Keratinocyte (primary cell): ENCODE measurements at regions not wholly inside any gene's neighbourhood (a gene's known extent, or its start where the extent isn't known, plus 50 kb on each side); places are given as distances from the start of the nearest gene placed in this dataset.

Experiments
- DNase-seq: peaks from one replicate; pipeline ENCODE4 v3.0.0-alpha.2; 2011; ENCODE audit warnings: low read depth, missing footprints, low spot score
- FAIRE-seq: peaks from 2 replicates; lab custom pipeline; 2011; peaks lifted over from hg19 to GRCh38; lab: Jason Lieb, UNC
- H2AFZ ChIP-seq: 2 replicates; pipeline ENCODE4 v1.6.0; 2012; ENCODE audit warnings: low read length, control low read depth, inconsistent platforms; ENCODE audit not compliant: control insufficient read depth
- H3K27ac ChIP-seq: 2 replicates; pipeline ENCODE4 v1.5.1; 2011; ENCODE audit warnings: low read length; ENCODE audit not compliant: control insufficient read depth, insufficient read depth
- H3K27me3 ChIP-seq: 3 replicates; pipeline ENCODE4 v1.6.0; 2011; ENCODE audit warnings: low read length; ENCODE audit not compliant: control insufficient read depth, insufficient read depth; ENCODE audit errors: extremely low read depth
- H3K36me3 ChIP-seq, 2 experiments: 2 replicates in 1 of 2; 3 replicates in 1 of 2; pipeline ENCODE4 v1.5.1; 2011; ENCODE audit warnings: low read length in 2 of 2, mild to moderate bottlenecking in 1 of 2; ENCODE audit not compliant: control insufficient read depth in 2 of 2, insufficient read depth in 2 of 2; ENCODE audit errors: extremely low read depth in 1 of 2
- H3K4me1 ChIP-seq: 3 replicates; pipeline ENCODE4 v1.5.1; 2011; ENCODE audit warnings: low read length; ENCODE audit not compliant: control insufficient read depth, insufficient read depth; ENCODE audit errors: extremely low read depth
- H3K4me2 ChIP-seq: 3 replicates; pipeline ENCODE4 v1.6.0; 2011; ENCODE audit warnings: low read depth, low read length; ENCODE audit not compliant: control insufficient read depth, insufficient read depth; ENCODE audit errors: extremely low read depth
- H3K4me3 ChIP-seq, 3 experiments: fragments of 200-600 bp in 1 of 3; sonication (generic) in 1 of 3; 2 replicates in 2 of 3; 3 replicates in 1 of 3; pipeline ENCODE4 v1.5.1; 2011 to 2016; ENCODE audit warnings: low read length in 3 of 3, mild to moderate bottlenecking in 3 of 3, control low read depth in 2 of 3, inconsistent platforms in 1 of 3, low read depth in 1 of 3, mixed read lengths in 1 of 3, mixed run types in 1 of 3, moderate library complexity in 1 of 3; ENCODE audit not compliant: control insufficient read depth in 2 of 3, insufficient read depth in 2 of 3; ENCODE audit errors: extremely low read depth in 1 of 3
- H3K79me2 ChIP-seq: 2 replicates; pipeline ENCODE4 v1.6.0; 2012; ENCODE audit warnings: low read length; ENCODE audit not compliant: control insufficient read depth, insufficient read depth
- H3K9ac ChIP-seq: 3 replicates; pipeline ENCODE4 v1.6.0; 2011; ENCODE audit warnings: low read length; ENCODE audit not compliant: control insufficient read depth, insufficient read depth; ENCODE audit errors: extremely low read depth
- H3K9me1 ChIP-seq: 3 replicates; pipeline ENCODE4 v1.6.0; 2011; ENCODE audit warnings: low read length; ENCODE audit not compliant: control insufficient read depth, insufficient read depth; ENCODE audit errors: extremely low read depth
- H3K9me3 ChIP-seq: 2 replicates; pipeline ENCODE4 v1.5.1; 2012; ENCODE audit warnings: low read depth, low read length; ENCODE audit not compliant: control insufficient read depth
- H4K20me1 ChIP-seq: 3 replicates; pipeline ENCODE4 v1.6.0; 2011; ENCODE audit warnings: low read length; ENCODE audit not compliant: control insufficient read depth, insufficient read depth; ENCODE audit errors: extremely low read depth
- EZH2 ChIP-seq: IDR thresholded peaks from one replicate; pipeline ENCODE4 v1.6.1; 2012; ENCODE audit warnings: inconsistent platforms, mild to moderate bottlenecking, low read length, moderate library complexity
- dilution Hi-C: fragments of 300-500 bp; cut with MboI; formaldehyde crosslinking; loops from one replicate; pipeline ENCODE4 v1.7.0; 2020; ENCODE audit warnings: low sequenced_read_pairs; ENCODE audit not compliant: extremely low pct_ligation_motif_present
- TF ChIP-seq, protein P1 (sequence below), 3 experiments: IDR thresholded peaks in 1 of 3; conservative IDR thresholded peaks in 1 of 3; optimal IDR thresholded peaks in 1 of 3; 2 replicates in 2 of 3; 3 replicates in 1 of 3; pipeline versions ENCODE3 to v1.5.1; 2011; ENCODE audit warnings: low read length in 3 of 3, mild to moderate bottlenecking in 3 of 3, moderate library complexity in 2 of 3, control low read depth in 1 of 3, inconsistent platforms in 1 of 3; ENCODE audit not compliant: insufficient read depth in 2 of 3; ENCODE audit errors: extremely low read depth in 1 of 3

GRCh38 chr18:22734791-22735627, 198.1 kb upstream of the RBBP8 start:
- FAIRE-seq = no peak

DNA sequence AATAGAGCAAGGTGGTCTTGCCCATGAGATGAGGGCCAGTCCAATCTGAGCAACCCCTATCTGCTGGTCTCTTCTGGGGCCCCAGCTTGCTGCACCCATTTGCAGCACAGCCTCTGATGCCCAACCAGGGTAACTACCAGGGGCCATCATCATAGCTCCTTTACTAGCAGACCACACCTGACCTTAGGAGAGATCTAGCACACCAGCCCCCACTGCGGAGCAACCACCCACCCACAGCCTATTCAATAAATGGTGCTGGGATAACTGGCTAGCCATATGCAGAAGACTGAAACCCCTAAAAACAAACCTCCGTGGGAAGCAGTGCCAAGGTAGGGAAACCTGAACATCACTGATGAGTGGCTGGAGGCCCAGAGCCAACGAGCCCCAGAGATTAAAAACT, 196.1 kb upstream of the RBBP8 start:
- no peaks in the 10 kb centered on the region for H4K20me1 ChIP-seq
- FAIRE-seq (no peak), DNase-seq (no peak)
- H3K9me3 ChIP-seq = no peaks in the 10 kb centered on the region
- H3K27ac ChIP-seq = no peak overlapping the region
- peaks cover 6% of the 10 kb centered on the region for H3K27me3 ChIP-seq
- no peak overlapping the region for H3K9ac ChIP-seq
- no peaks in the 10 kb centered on the region for H3K9me1 ChIP-seq
- H3K4me3 ChIP-seq = no peak overlapping the region
- dilution Hi-C loops = no loop called here
- H2AFZ ChIP-seq = no peak overlapping the region
- no peak overlapping the region for H3K4me2 ChIP-seq
- no peaks in the 10 kb centered on the region for H3K4me1 ChIP-seq
- no peaks in the 10 kb centered on the region for H3K36me3 ChIP-seq
- no peak for TF ChIP-seq EZH2
- TF ChIP-seq, protein P1, sequence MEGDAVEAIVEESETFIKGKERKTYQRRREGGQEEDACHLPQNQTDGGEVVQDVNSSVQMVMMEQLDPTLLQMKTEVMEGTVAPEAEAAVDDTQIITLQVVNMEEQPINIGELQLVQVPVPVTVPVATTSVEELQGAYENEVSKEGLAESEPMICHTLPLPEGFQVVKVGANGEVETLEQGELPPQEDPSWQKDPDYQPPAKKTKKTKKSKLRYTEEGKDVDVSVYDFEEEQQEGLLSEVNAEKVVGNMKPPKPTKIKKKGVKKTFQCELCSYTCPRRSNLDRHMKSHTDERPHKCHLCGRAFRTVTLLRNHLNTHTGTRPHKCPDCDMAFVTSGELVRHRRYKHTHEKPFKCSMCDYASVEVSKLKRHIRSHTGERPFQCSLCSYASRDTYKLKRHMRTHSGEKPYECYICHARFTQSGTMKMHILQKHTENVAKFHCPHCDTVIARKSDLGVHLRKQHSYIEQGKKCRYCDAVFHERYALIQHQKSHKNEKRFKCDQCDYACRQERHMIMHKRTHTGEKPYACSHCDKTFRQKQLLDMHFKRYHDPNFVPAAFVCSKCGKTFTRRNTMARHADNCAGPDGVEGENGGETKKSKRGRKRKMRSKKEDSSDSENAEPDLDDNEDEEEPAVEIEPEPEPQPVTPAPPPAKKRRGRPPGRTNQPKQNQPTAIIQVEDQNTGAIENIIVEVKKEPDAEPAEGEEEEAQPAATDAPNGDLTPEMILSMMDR (optimal IDR thresholded peaks at IDR 0.05 in 1 of 3, IDR thresholded peaks at IDR 0.05 in 1 of 3, conservative IDR thresholded peaks at IDR 0.05 in 1 of 3; ENCODE audit: extremely low read depth in 1 of 3, insufficient read depth in 2 of 3, low read length in 3 of 3) = no peak
- H3K79me2 ChIP-seq = no peaks in the 10 kb centered on the region

More at GRCh38 chr18:22734791-22735627, 198.1 kb upstream of the RBBP8 start:
- DNase-seq = no peak
- H4K20me1 ChIP-seq = no peaks in the 10 kb centered on the region
- TF ChIP-seq, protein P1 (optimal IDR thresholded peaks at IDR 0.05 in 1 of 3, IDR thresholded peaks at IDR 0.05 in 1 of 3, conservative IDR thresholded peaks at IDR 0.05 in 1 of 3; ENCODE audit: extremely low read depth in 1 of 3, insufficient read depth in 2 of 3, low read length in 3 of 3) = no peak
- no peak for TF ChIP-seq EZH2
- H3K4me3 ChIP-seq = no peak overlapping the region
- H3K9me3 ChIP-seq = no peaks in the 10 kb centered on the region
- no peak overlapping the region for H3K4me2 ChIP-seq
- no peaks in the 10 kb centered on the region for H3K4me1 ChIP-seq
- H3K9ac ChIP-seq = no peak overlapping the region
- H3K36me3 ChIP-seq = no peaks in the 10 kb centered on the region
- H3K27ac ChIP-seq = no peak overlapping the region
- no peaks in the 10 kb centered on the region for H3K79me2 ChIP-seq
- peaks cover 6% of the 10 kb centered on the region for H3K27me3 ChIP-seq
- H2AFZ ChIP-seq = no peak overlapping the region
- H3K9me1 ChIP-seq = no peaks in the 10 kb centered on the region
- dilution Hi-C loops = no loop called here
